ENCODE measurements at regions not wholly inside any gene's neighbourhood (a gene's known extent, or its start where the extent isn't known, plus 50 kb on each side); places are given as distances from the start of the nearest gene placed in this dataset.

DNA sequence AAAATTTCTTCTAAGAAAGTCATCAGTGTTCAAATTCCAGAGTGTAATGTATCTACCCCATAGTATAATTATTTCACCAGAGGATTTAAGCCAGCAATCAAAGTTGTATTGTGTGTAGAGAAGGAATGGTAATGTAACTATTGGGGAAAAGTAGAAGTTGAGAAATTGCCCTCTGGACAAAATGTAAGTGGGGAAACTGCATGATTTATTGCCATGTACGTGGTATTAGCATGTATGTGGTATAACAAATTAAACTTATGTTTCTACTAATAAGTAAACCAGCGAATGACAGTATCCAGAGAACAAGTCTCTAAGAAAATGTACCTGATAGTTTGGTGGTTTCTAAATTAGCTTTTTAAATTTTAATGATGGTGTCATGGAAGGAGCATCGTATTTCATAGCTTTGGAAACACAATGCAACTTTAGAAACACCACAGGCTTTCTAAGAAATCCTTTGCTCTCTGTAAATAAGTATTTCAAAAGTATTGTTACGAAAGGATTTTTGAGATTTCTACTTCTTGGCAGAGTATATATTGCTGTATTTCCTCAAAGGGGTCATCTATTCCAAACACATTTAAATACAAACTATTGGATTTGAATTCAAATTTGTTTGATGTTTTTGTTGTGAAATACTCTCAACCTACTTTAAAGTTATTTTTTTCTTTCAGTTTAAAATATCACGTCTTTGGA is 1018.9 kb upstream of the ZEB2 start:
- TF ChIP-seq, protein P1, sequence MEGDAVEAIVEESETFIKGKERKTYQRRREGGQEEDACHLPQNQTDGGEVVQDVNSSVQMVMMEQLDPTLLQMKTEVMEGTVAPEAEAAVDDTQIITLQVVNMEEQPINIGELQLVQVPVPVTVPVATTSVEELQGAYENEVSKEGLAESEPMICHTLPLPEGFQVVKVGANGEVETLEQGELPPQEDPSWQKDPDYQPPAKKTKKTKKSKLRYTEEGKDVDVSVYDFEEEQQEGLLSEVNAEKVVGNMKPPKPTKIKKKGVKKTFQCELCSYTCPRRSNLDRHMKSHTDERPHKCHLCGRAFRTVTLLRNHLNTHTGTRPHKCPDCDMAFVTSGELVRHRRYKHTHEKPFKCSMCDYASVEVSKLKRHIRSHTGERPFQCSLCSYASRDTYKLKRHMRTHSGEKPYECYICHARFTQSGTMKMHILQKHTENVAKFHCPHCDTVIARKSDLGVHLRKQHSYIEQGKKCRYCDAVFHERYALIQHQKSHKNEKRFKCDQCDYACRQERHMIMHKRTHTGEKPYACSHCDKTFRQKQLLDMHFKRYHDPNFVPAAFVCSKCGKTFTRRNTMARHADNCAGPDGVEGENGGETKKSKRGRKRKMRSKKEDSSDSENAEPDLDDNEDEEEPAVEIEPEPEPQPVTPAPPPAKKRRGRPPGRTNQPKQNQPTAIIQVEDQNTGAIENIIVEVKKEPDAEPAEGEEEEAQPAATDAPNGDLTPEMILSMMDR (IDR thresholded peaks at IDR 0.05; ENCODE audit: insufficient read depth, low read length): no peak
- TF ChIP-seq POLR2AphosphoS5 (IDR thresholded peaks at IDR 0.05; ENCODE audit: low read depth): no peak

Measured in HL-60 (cell line).